Spleen (tissue), 7 donors: ENCODE measurements at regions not wholly inside any gene's neighbourhood (a gene's known extent, or its start where the extent isn't known, plus 50 kb on each side); places are given as distances from the start of the nearest gene placed in this dataset.

Experiments used
- POLR2A ChIP-seq, 3 donors: fragments of 450-650 bp; IDR thresholded peaks; one replicate each; pipeline ENCODE4 v1.5.1; 2017; ENCODE audit warnings: antibody characterized with exemption in 3 of 3, mild to moderate bottlenecking in 1 of 3
- TF ChIP-seq, protein P1 (sequence below), 11 experiments: fragments of 200-600 bp in 7 of 11; fragments of 450-650 bp in 4 of 11; sonication (generic) in 4 of 11; IDR thresholded peaks in 8 of 11; conservative IDR thresholded peaks in 3 of 11; 1 replicate in 7 of 11; 2 replicates in 4 of 11; pipeline versions ENCODE4 v1.4.0 to v1.8.0; 2016 to 2021; ENCODE audit warnings: antibody characterized with exemption in 11 of 11, inconsistent platforms in 4 of 11, mild to moderate bottlenecking in 1 of 11
- donor health status: DM: no; HTN: no; CAD: no; lungs with moderate emphysema.
- donor health status: DM: no; HTN: no; CAD: no.
- donor health status: DM: no; HTN: no; CAD: no.

DNA sequence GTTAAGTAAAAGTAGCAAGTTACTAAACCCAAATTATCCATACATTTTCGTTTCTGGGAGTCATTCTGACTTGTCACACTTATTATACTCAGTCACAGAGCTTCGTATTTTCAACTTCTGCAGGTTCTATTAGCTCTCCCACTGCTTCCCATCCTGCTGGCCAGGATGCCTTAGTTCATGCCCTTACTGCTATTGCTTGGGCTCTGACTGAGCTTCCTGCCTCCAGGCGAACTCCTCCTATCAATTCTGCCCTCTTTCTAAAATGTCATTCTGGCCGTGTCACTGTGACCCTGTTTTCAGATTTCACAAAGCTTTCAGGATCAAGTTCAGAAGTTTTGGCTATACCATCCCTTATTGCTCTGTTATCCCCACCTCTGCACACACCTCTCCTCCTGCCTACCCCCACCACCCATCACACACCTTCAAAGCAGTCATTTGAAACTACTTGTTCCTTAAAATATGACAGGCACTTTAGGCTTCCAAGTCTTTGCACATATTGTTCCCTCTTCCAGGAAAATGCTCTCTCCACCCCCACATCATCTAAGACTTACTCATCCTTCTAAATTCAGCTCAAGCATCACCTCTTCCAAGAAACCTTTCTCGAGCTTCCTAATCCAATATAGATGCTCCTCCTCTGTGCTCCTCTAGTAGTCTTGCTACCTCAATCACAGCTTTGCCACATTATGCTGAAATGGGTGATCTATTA is 278.0 kb downstream of the BRINP2 start:
- TF ChIP-seq, protein P1, sequence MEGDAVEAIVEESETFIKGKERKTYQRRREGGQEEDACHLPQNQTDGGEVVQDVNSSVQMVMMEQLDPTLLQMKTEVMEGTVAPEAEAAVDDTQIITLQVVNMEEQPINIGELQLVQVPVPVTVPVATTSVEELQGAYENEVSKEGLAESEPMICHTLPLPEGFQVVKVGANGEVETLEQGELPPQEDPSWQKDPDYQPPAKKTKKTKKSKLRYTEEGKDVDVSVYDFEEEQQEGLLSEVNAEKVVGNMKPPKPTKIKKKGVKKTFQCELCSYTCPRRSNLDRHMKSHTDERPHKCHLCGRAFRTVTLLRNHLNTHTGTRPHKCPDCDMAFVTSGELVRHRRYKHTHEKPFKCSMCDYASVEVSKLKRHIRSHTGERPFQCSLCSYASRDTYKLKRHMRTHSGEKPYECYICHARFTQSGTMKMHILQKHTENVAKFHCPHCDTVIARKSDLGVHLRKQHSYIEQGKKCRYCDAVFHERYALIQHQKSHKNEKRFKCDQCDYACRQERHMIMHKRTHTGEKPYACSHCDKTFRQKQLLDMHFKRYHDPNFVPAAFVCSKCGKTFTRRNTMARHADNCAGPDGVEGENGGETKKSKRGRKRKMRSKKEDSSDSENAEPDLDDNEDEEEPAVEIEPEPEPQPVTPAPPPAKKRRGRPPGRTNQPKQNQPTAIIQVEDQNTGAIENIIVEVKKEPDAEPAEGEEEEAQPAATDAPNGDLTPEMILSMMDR (IDR thresholded peaks at IDR 0.05 in 8 of 11, conservative IDR thresholded peaks at IDR 0.05 in 3 of 11) = no peak
- TF ChIP-seq POLR2A (IDR thresholded peaks at IDR 0.05) = no peak
